Activated CD8-positive, alpha-beta memory T cell treated with anti-CD3 and anti-CD28 coated beads, Interleukin-2, amount 10 ng/mL, durations not matched to agents 7 days and 5 days (primary cell): ENCODE measurements at regions not wholly inside any gene's neighbourhood (a gene's known extent, or its start where the extent isn't known, plus 50 kb on each side); places are given as distances from the start of the nearest gene placed in this dataset.
"Not testable (repeated sequence)": the region's sequence is repeated elsewhere in the genome, so short reads cannot be mapped to it uniquely, and the experiment has no call there.

ENCODE experiments used
- ATAC-seq: fragments of 150-1000 bp; cut with Tn5 transposase; one replicate; pipeline ENCODE4 v1.10.0; 2021; ENCODE audit warnings: moderate library complexity
- CTCF ChIA-PET: fragments of 350-600 bp; sonication (Branson Sonifier 250); formaldehyde crosslinking; loops from one replicate; lab custom pipeline; 2021; ENCODE audit warnings: antibody characterized with exemption; lab: Charles Lee
- DNase-seq: peaks from one replicate; pipeline ENCODE4 v3.0.0-alpha.2; 2020
- H3K27ac Mint-ChIP-seq: one replicate; pipeline ENCODE4 v1.8.0; 2021; ENCODE audit warnings: mild to moderate bottlenecking, mixed read lengths
- H3K27me3 Mint-ChIP-seq: one replicate; pipeline ENCODE4 v1.8.0; 2021; ENCODE audit warnings: mixed read lengths
- H3K36me3 Mint-ChIP-seq: one replicate; pipeline ENCODE4 v1.8.0; 2021; ENCODE audit warnings: mild to moderate bottlenecking, mixed read lengths
- H3K4me1 Mint-ChIP-seq: one replicate; pipeline ENCODE4 v1.8.0; 2021; ENCODE audit warnings: mixed read lengths
- H3K4me3 Mint-ChIP-seq: one replicate; pipeline ENCODE4 v1.8.0; 2021; ENCODE audit warnings: mild to moderate bottlenecking, moderate library complexity, mixed read lengths
- H3K9me3 Mint-ChIP-seq: one replicate; pipeline ENCODE4 v1.8.0; 2022; ENCODE audit warnings: low read depth, mixed read lengths

GRCh38 chr3:10109-10996, 186.2 kb upstream of the CHL1 start:
- H3K4me3 Mint-ChIP-seq, DNase-seq, H3K36me3 Mint-ChIP-seq, ATAC-seq, H3K9me3 Mint-ChIP-seq, H3K27ac Mint-ChIP-seq, H3K27me3 Mint-ChIP-seq, H3K4me1 Mint-ChIP-seq, CTCF ChIA-PET: not testable (repeated sequence)

GRCh38 chr3:11734-12133, 184.8 kb upstream of the CHL1 start:
- H3K4me1 Mint-ChIP-seq = no peaks in the 10 kb centered on the region
- no peak for ATAC-seq
- H3K4me3 Mint-ChIP-seq = no peak overlapping the region

GRCh38 chr3:14652-15051, 181.9 kb upstream of the CHL1 start:
- H3K27me3 Mint-ChIP-seq = no peaks in the 10 kb centered on the region
- no peak overlapping the region for H3K27ac Mint-ChIP-seq
- H3K9me3 Mint-ChIP-seq = peaks cover 8% of the 10 kb centered on the region
- DNase-seq (no peak), ATAC-seq (no peak)
- no peaks in the 10 kb centered on the region for H3K4me1 Mint-ChIP-seq
- CTCF ChIA-PET = no interaction called here
- H3K4me3 Mint-ChIP-seq = no peak overlapping the region
- H3K36me3 Mint-ChIP-seq = peaks cover 2% of the 10 kb centered on the region

More at GRCh38 chr3:11734-12133, 184.8 kb upstream of the CHL1 start:
- peaks cover 6% of the 10 kb centered on the region for H3K9me3 Mint-ChIP-seq
- no peaks in the 10 kb centered on the region for H3K27me3 Mint-ChIP-seq
- no peak overlapping the region for H3K27ac Mint-ChIP-seq
- peaks cover 2% of the 10 kb centered on the region for H3K36me3 Mint-ChIP-seq
- no peak for DNase-seq
- CTCF ChIA-PET = no interaction called here

GRCh38 chr3:16366-16765, 180.2 kb upstream of the CHL1 start:
- no peak overlapping the region for H3K27ac Mint-ChIP-seq
- no peaks in the 10 kb centered on the region for H3K27me3 Mint-ChIP-seq
- CTCF ChIA-PET = no interaction called here
- H3K36me3 Mint-ChIP-seq = peaks cover 2% of the 10 kb centered on the region
- H3K9me3 Mint-ChIP-seq = peaks cover 8% of the 10 kb centered on the region
- no peaks in the 10 kb centered on the region for H3K4me1 Mint-ChIP-seq
- no peak for DNase-seq
- H3K4me3 Mint-ChIP-seq = no peak overlapping the region
- ATAC-seq = no peak

- Mint-ChIP-seq H3K4me1 (no peaks in the 10 kb centered on the region), H3K4me3 (no peak overlapping the region), H3K27ac (no peak overlapping the region), H3K27me3 (no peaks in the 10 kb centered on the region), H3K36me3 (no peaks in the 10 kb centered on the region), H3K9me3 (peaks cover 2% of the 10 kb centered on the region)
- no peak for ATAC-seq
- CTCF ChIA-PET = no interaction called here
- DNase-seq = no peak
Measured at GRCh38 chr3:20421-20820, 176.1 kb upstream of the CHL1 start.

GRCh38 chr3:24006-24405, 172.6 kb upstream of the CHL1 start:
- CTCF ChIA-PET = no interaction called here
- ATAC-seq = no peak
- no peak overlapping the region for H3K27ac Mint-ChIP-seq
- no peaks in the 10 kb centered on the region for H3K36me3 Mint-ChIP-seq
- no peaks in the 10 kb centered on the region for H3K4me1 Mint-ChIP-seq
- H3K9me3 Mint-ChIP-seq = no peaks in the 10 kb centered on the region
- H3K27me3 Mint-ChIP-seq = no peaks in the 10 kb centered on the region
- no peak overlapping the region for H3K4me3 Mint-ChIP-seq
- no peak for DNase-seq

GRCh38 chr3:25056-25455, 171.5 kb upstream of the CHL1 start:
- Mint-ChIP-seq H3K4me3 (no peak overlapping the region), H3K27ac (no peak overlapping the region), H3K9me3 (no peaks in the 10 kb centered on the region), H3K27me3 (no peaks in the 10 kb centered on the region), H3K36me3 (no peaks in the 10 kb centered on the region), H3K4me1 (no peaks in the 10 kb centered on the region)
- ATAC-seq (no peak), DNase-seq (no peak)
- CTCF ChIA-PET = no interaction called here

- CTCF ChIA-PET = not testable (repeated sequence)
Measured at GRCh38 chr3:35985-36384, 160.6 kb upstream of the CHL1 start.

GRCh38 chr3:42871-43744, 153.5 kb upstream of the CHL1 start:
- H3K27ac Mint-ChIP-seq, H3K4me1 Mint-ChIP-seq, H3K27me3 Mint-ChIP-seq, CTCF ChIA-PET, H3K36me3 Mint-ChIP-seq, H3K4me3 Mint-ChIP-seq, DNase-seq, ATAC-seq, H3K9me3 Mint-ChIP-seq: not testable (repeated sequence)

More at GRCh38 chr3:35985-36384, 160.6 kb upstream of the CHL1 start:
- H3K36me3 Mint-ChIP-seq, H3K27ac Mint-ChIP-seq, H3K4me1 Mint-ChIP-seq, H3K27me3 Mint-ChIP-seq, H3K4me3 Mint-ChIP-seq, ATAC-seq, H3K9me3 Mint-ChIP-seq, DNase-seq: not testable (repeated sequence)

- CTCF ChIA-PET = no interaction called here
- Mint-ChIP-seq H3K4me3 (no peak overlapping the region), H3K9me3 (no peaks in the 10 kb centered on the region), H3K27ac (no peak overlapping the region), H3K27me3 (no peaks in the 10 kb centered on the region), H3K36me3 (no peaks in the 10 kb centered on the region), H3K4me1 (no peaks in the 10 kb centered on the region)
- no peak for DNase-seq
- ATAC-seq = no peak
Measured at GRCh38 chr3:44028-44676, 152.4 kb upstream of the CHL1 start.

GRCh38 chr3:44941-45340, 151.6 kb upstream of the CHL1 start:
- H3K36me3 Mint-ChIP-seq, DNase-seq, ATAC-seq, H3K4me1 Mint-ChIP-seq, H3K27ac Mint-ChIP-seq, H3K4me3 Mint-ChIP-seq, CTCF ChIA-PET, H3K9me3 Mint-ChIP-seq, H3K27me3 Mint-ChIP-seq: not testable (repeated sequence)

- no peaks in the 10 kb centered on the region for H3K4me1 Mint-ChIP-seq
- CTCF ChIA-PET = no interaction called here
- H3K27ac Mint-ChIP-seq = no peak overlapping the region
- no peaks in the 10 kb centered on the region for H3K9me3 Mint-ChIP-seq
- ATAC-seq = no peak
- no peaks in the 10 kb centered on the region for H3K36me3 Mint-ChIP-seq
- no peak for DNase-seq
- H3K4me3 Mint-ChIP-seq = no peak overlapping the region
- no peaks in the 10 kb centered on the region for H3K27me3 Mint-ChIP-seq
Measured at GRCh38 chr3:46576-46975, 150.0 kb upstream of the CHL1 start.

- ATAC-seq, CTCF ChIA-PET, H3K4me3 Mint-ChIP-seq, H3K27ac Mint-ChIP-seq, H3K4me1 Mint-ChIP-seq, H3K9me3 Mint-ChIP-seq, H3K27me3 Mint-ChIP-seq, DNase-seq, H3K36me3 Mint-ChIP-seq: not testable (repeated sequence)
Measured at GRCh38 chr3:53441-53840, 143.1 kb upstream of the CHL1 start.
